GM19035 (cell line): ENCODE measurements at regions not wholly inside any gene's neighbourhood (a gene's known extent, or its start where the extent isn't known, plus 50 kb on each side); places are given as distances from the start of the nearest gene placed in this dataset.

Source experiments
- ATAC-seq: cut with Tn5 transposase; IDR thresholded peaks from one replicate; pipeline ENCODE4 v1.9.1; 2021; ENCODE audit not compliant: unreplicated experiment

DNA sequence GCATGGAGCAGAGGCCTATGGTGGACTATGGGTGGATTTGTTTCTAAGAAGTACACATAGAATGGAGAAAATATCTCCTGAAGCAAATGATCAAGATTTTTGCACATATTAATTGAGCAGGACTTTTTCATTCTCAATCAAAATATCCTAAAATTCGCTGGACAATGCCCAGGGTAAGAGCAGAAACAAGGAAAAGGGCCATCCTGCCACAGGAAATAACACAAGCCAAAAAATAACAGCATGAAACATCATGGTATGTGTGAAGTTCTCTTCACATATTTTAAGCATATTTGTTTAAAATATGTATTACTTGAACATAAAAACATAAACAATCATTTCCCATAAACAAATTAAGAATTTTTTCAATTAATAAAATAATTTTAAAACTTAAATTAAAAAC is 868.9 kb downstream of the EPHA7 start:
- ATAC-seq = no peak

DNA sequence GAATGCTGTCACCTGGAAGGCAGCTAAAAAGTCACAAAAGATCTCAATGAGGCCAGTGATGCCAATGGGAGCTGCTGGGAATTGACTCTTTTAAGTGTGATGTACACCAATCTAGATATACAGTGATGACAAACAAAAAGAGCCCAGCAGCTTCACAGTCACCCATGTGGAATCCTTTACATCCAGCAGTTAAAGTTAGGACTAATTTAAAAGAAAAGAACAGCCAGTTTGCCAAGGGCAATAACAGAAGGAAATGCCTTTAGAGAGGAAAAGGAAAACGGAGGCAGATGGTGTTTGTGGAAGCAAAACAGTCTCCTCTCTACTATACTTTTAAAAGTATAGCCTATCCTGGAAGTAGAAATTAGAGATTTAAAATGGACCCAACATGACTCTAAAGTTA is 873.5 kb downstream of the EPHA7 start:
- ATAC-seq = no peak

DNA sequence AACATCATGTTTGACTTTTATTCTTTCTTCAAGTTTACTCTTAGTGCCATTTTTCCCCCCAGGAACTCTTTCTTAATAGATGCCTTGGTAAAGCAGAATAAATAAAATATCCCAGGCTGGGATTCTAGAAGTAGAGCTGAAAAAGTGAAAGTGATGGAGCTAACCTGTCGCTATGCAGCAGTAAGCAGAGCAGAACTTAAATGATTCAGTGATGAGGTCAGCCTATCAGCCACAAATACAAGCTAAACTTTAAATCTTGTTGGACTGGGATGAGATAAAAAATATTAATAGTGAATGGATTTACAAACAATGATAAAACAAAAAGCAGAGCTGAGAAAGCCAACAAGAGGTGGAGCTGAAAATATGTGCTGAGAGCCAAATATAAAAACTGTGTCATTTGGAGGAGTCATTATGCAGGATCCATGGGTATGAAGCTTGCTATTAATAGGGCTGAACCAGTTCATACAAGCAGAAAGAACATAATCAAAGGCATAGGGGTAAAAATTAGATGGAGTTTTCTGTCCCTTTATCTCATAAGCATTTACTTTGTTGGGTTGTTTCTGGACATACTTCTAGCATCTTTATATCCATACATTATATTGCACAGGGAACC is 877.8 kb downstream of the EPHA7 start:
- ATAC-seq = no peak

DNA sequence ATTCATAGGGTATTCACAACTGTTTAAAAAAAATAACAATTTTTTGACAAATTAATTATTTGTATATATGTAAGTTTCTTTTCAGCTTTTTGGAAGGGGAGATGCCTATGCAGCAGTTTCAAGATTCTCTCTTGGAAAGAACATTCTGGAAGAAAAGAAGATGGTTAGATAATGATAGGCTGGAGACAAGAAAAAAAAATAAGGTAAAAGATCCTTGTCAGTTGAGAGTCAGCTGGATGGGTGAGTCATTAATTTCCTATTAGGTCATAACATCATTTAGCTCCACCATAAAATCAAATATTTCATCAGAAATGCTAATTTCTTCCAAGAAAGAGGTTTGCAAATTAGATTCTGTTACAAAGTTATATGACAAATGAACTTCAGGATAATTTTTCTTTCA is 880.4 kb downstream of the EPHA7 start:
- ATAC-seq = no peak

DNA sequence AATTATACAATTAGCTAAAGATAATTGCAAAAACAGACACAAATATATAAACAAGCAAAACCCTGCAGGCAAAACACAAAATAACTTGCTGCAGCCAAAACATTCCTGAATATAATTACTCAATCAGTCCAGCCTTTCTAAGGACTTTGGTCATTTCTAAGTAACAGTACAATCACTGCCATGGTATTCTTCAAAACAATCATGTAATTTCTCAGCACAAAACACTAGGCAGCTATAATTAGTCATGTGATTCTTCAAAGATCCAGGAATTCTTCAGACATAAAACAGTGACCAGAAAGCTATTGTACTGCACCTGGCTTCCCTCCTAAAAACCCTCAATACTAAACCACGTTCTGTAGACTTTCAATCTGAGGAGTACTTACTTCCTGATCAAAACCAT is 881.1 kb downstream of the EPHA7 start:
- no peak for ATAC-seq

DNA sequence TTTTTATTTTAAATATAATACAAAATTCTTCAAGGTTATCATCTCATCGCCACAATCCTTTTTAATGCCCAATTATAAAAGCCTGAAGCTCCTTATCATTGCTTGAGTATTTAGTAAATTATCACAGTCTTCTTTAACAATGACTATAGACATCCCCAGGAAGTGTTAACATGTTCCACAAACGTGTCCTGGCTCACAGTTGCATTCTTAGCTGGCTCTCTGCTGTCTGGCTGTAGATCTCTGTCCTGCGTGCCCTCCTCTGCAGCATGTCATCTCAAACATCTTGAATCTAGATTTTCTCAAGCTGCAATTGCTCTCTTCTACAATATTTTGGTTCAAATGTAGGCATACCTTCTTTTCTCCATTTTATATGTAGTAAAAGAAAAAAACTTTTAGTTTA is 885.2 kb downstream of the EPHA7 start:
- ATAC-seq = no peak

DNA sequence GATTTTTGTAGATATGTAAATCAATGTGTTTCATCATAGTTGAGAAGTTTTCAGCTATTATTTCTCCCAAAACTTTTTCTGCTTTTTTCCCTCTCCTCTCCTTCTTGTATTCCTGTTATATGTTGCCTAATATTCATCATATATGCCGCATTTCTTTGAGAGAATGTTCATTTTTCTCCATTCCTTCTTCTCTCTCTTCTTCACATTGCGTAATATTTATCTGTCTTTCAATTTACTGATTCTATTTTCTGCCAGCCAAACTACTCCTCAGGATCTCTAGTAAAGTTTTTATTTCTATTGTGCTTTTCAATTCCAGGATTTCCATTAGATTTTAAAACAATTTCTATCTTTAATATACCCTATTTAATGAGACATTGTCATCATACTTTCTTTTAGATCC is 896.8 kb downstream of the EPHA7 start:
- ATAC-seq = no peak

DNA sequence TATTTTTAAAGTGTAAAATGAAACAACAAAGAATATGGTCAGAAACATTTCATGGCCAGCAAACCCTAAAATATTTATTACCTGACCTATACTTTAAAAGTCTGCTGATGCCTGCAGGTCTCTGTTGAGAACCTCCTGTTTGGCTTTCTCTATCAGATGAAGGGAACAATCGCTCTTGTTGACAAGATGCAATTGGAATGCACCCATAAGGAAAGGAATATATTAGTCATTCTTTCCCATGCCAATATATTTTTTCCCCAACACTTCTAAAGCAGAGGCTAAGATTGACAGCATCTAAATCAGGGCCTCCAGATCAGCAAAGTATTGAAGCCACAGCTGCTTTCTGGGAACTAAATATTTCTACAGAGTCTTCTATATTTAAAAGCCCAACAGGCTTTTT is 897.8 kb downstream of the EPHA7 start:
- no peak for ATAC-seq

DNA sequence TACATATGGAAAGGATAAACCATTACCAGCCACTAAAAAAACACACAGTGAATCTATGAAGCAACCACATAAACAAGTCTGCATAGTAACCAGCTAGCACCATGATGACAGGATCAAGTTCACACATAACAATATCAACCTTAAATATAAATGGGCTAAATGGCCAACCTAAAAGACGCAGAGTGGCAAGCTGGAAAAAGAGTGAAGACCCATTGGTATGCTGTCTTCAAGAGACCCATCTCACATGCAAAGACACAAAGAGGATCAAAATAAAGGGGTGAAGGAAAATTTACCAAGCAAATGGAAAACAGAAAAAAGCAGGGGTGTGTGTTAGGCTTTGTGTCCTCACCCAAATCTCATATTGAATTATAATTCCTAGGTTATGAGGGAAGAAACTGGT is 909.2 kb downstream of the EPHA7 start:
- no peak for ATAC-seq

DNA sequence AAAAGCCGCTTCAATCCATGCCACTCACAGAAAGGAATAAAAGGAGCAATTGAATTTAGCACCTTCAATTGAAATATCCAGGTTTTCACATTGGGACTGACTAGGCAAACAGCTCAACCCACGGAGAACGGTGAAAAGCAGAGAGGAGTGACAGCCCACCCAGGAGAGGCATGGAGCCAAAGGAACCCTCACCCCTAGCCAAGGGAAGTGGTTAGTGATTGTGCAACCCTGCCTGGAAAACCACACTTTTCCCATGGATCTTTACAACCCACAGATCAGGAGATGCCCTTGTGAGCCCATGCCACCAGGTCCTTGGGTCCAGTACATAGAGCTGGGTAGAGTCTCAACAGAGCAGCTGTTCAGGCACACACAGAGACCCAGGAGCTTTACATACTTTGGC is 911.8 kb downstream of the EPHA7 start:
- ATAC-seq = no peak

DNA sequence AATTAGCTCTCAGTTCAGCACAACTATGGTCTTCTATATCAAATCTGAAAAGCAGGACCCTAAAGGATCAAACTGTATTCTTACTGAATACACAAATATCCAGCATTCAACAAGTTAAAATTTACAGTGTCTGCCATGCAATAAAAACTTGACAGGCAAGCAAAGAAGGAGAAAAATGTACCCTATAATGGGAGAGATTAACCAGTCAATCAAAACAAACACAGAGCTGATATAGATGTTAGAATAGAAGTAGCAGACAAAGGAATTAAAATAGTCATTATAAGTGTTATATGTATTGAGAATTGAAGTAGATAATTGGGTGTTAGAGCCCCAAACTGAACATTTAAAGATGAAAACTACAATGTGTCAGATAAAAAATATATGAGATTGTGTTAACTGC is 914.9 kb downstream of the EPHA7 start:
- ATAC-seq = no peak

DNA sequence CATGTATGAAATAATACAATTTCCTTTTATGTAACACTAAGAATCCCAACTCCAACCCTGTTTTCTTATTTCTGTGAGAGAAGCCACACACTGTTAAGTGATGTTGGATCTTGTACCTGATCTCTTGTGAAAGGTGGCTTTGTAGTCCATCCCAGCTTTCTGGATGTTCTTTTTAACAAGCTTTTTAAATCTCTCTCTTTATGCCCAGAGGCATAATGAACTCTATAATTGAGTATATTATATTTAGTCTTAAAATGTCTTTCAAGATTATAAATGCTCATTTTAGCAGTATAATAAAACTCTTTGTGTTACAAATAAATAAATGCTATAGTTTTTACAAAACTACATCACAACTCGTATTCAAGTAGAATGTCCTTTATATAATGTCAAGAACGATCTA is 922.1 kb downstream of the EPHA7 start:
- no peak for ATAC-seq

DNA sequence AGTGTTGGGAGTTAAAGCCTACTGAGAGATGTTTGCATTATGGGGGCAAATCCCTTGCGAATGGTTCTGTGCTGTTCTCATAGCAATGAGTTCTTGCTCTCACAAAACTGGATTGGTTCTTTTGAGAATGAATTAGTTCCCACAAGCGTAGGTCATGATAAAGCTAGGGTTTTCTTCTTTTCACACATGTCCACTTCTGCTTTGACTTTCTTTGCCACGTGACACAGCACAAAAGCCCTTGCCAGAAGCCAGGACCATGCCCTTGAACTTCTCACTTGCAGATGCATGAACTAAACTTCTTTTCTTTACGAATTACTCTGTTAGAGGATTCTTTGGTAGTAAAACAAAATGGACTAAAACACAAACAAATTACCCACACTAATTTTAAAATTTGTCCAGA is 922.8 kb downstream of the EPHA7 start:
- no peak for ATAC-seq

DNA sequence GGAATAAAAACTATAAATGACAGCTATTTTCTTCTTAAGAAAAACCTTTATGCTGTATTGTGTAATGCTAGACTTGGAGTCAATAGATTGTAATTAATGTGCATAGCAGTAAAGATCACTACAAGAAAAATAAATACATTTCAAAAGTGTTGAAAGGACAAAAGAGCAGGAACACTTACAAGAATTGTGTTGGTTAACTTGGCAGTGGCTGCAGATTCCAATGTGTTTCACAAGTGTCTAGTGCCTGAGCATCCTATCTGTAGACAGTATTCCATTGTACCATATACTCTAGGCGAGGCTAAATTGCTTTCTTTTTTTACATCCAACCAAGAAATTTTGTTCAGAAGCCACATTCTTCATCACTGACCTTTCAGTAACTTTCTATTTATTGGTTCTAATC is 924.1 kb downstream of the EPHA7 start:
- no peak for ATAC-seq

DNA sequence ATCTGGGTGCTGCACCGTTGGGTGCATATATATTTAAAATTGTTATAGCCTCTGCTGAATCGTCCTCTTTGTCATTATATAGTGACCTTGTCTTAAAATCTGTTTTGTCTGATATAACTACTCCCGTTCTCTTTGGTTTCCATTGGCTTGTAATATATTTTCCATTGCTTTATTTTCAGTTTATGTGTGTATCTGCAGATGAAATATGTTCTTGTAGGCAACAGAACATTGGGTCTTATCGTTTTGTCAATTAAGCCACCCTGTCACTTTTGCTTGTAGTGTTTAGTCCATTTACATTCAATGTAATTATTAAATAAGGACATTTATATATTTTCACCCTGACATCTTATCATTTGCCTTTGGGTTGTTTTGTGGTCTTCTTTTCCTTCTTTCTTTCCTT is 933.9 kb downstream of the EPHA7 start:
- ATAC-seq = no peak

DNA sequence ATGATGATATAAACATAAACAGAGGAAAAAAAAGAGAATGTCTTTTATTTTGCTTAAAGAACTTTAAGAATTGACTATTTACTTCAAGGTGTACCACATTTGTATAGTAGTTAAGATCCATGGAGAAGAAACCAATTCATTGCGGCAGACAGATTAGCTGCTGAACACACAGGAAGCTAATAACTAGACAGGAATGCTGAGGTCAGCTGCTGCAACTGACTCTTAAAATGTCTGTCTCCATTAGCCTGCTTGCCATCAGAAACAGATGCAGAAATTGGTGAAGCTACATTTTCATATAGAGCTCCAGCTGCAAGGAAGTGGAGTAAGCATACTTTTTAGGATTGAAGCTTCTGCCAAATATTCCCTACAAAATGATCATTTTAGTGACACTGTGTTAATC is 939.5 kb downstream of the EPHA7 start:
- no peak for ATAC-seq

DNA sequence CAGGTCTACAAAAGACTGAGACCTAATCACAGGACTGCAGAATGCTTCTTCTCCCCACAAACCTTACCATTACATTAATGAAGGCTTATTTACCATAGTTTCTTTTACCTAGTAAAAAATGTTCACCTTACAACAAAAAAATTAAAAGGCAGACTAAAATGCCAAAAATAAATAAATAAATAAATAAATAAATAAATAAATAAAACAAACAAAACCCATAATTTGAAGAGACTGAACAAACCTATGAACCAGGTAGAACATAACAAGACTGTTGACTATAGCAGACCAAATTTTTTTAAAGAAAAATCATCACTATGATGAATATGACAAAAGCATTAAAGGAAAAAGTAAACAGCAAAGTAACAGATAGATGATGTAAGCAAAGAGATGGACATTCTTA is 946.3 kb downstream of the EPHA7 start:
- ATAC-seq = no peak

DNA sequence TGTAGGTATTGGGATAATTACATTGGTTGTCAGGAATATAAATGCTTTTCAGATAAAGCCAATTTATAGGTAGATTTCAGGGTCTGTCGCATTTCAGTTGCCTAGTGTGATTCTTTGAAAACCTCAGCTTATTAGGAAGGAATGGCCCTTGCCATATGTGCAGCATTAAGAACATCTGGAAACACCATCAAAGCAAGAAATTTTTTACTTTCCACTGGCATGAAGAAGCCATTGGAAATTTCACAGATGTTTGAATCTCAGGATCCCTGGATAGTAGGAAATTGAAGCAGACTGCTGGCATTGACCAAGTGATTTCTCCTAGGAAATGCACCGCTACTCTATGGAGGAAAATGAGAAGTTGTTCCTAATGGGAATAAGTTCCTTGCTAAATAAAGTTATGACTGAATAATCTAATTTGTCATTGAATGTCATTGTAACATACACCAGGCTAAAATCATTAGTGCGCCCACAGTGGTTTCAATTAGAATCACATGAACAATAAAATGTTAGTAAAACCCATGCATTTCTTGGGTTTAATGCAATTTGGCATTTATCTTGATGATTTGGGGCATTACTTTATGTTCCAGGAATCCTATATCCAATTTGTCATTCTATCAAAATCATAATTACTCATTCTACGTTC is 950.1 kb downstream of the EPHA7 start:
- no peak for ATAC-seq

DNA sequence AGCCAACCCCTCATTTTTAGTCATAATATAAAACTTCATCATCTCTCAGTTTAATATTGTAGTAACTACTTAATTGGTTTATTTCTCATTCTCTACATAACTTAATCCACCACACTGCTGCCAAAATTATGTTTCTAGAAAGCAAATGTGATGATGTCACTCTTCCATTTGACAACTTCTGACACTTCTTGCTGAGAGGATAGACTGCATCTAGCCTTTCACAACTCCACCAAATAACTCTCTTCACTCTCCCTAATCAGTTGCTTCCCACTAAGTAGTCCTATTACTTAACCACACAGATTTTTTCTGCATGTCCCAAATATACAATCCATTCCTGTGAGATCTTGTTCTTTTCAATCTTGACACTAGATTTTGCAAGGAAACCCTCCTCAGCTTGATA is 951.3 kb downstream of the EPHA7 start:
- ATAC-seq = no peak

DNA sequence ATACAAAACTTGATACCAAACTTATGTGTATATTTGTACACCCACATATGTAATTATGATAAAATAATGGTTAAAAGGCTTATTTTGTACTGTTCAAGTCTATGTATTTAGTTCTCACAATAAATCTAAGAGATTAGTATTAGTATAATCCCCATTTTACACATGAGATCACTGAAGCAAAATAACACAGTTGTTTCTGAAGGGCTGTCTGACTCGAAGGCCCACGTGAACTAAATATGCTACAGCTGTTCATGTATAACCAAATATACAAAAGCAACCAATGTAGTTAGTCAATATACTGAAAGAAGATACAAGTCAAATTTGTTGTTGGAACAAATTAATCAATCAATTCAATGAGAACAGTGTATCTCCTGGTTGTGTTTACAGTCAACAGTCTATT is 959.2 kb downstream of the EPHA7 start:
- no peak for ATAC-seq

DNA sequence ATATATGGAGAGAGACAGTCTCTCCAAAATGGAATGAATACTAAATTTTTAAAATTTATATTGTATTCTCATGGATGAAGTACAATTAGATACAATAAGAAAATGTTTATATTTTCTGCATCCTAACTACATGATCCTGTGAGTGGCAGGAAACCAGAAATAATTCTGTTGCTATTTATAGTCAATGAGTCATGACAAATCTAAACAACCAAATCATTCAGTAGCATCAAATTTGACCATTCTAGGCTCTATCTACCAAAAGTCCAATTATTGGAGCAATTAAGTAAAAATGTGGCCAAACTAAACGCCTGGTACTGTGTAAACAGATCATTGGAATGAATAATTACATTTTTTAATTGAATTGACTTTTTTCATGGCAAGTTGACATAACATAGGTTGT is 959.8 kb downstream of the EPHA7 start:
- ATAC-seq = no peak

DNA sequence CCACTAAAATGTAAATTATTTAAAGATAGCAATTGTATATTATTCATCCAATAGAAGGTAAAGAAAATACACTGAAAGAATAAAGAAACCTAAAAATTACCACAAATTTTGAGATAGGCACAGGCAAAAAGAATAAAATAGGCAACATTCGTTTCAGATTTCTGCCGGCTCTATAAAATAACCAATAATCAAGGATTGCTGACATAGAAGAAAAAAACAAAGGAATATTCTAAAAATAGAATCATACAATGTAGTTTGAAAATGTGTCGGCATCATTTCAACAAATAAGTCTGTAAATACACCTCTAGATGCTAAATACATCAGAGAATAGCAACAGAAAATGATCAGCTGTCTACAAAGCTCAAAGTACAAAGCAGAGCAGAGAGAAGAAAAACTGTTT is 973.3 kb downstream of the EPHA7 start:
- no peak for ATAC-seq

DNA sequence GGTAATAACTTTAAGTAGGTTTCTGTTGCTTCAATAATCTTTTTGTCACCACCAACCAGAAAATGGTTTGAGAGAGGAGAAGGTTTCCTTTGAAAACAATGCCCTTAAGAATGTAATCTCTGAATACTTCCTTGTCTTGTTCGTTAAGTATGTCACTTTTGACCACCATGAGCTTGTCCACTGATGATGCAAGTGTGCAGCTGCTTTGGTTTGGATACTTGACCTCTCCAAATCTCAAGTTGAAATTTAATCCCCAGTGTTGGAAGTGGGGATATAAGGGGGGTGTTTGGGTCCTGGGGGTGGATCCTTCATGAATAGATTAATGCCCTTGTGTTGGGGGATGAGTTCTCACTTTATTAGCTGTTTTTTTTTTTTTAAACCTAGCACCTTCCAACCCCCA is 985.4 kb downstream of the EPHA7 start:
- no peak for ATAC-seq
